ENCODE measurements at regions not wholly inside any gene's neighbourhood (a gene's known extent, or its start where the extent isn't known, plus 50 kb on each side); places are given as distances from the start of the nearest gene placed in this dataset.

DNA sequence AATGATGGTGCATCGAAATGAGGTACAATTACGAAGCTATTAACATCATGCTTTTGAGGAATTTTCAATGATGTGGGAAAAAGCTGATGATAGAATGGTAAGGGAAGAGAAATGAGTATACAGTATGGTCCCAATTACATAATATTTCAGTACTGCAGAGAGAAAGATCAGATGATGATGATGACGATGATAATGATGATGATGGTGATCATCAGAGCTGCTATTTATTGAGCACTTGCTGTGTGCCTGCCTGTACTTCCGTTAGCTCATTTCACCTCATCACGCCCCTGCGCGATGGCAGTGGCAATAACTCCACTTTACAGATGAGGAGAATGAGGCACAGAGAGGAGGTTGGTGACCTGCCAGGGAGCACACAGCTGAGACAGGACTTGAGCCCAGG lies 620.8 kb downstream of the MATN1 start:
- TF ChIP-seq ZNF180 (CRISPR knock-in tag; IDR thresholded peaks at IDR 0.05; ENCODE audit: borderline replicate concordance, low read depth) (no peak), ZNF431 (CRISPR knock-in tag; IDR thresholded peaks at IDR 0.05; ENCODE audit: borderline replicate concordance, low read depth) (no peak), SP1 (IDR thresholded peaks at IDR 0.05) (no peak), SP1 (CRISPR knock-in tag; IDR thresholded peaks at IDR 0.05) (no peak), ZNF605 (CRISPR knock-in tag; IDR thresholded peaks at IDR 0.05) (no peak), MAZ (IDR thresholded peaks at IDR 0.05; ENCODE audit: borderline replicate concordance, low read depth, low read length) (no peak), MAZ (CRISPR knock-in tag; IDR thresholded peaks at IDR 0.05; ENCODE audit: low read depth) (no peak), POLR2AphosphoS5 (IDR thresholded peaks at IDR 0.05; ENCODE audit: low read depth, low read length) (no peak), EZH2 (conservative IDR thresholded peaks at IDR 0.05; ENCODE audit: low read depth, low read length) (no peak), ZNF44 (CRISPR knock-in tag; IDR thresholded peaks at IDR 0.05) (no peak)
- TF ChIP-seq, protein P1, sequence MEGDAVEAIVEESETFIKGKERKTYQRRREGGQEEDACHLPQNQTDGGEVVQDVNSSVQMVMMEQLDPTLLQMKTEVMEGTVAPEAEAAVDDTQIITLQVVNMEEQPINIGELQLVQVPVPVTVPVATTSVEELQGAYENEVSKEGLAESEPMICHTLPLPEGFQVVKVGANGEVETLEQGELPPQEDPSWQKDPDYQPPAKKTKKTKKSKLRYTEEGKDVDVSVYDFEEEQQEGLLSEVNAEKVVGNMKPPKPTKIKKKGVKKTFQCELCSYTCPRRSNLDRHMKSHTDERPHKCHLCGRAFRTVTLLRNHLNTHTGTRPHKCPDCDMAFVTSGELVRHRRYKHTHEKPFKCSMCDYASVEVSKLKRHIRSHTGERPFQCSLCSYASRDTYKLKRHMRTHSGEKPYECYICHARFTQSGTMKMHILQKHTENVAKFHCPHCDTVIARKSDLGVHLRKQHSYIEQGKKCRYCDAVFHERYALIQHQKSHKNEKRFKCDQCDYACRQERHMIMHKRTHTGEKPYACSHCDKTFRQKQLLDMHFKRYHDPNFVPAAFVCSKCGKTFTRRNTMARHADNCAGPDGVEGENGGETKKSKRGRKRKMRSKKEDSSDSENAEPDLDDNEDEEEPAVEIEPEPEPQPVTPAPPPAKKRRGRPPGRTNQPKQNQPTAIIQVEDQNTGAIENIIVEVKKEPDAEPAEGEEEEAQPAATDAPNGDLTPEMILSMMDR (CRISPR knock-in tag; IDR thresholded peaks at IDR 0.05): no peak
